GM12892 (cell line): ENCODE measurements at regions not wholly inside any gene's neighbourhood (a gene's known extent, or its start where the extent isn't known, plus 50 kb on each side); places are given as distances from the start of the nearest gene placed in this dataset.

Experiments used
- DNase-seq: peaks from one replicate; pipeline ENCODE4 v3.0.0; 2011; ENCODE audit not compliant: insufficient read length
- FAIRE-seq: peaks from 2 replicates; lab custom pipeline; 2011; peaks lifted over from hg19 to GRCh38; lab: Jason Lieb, UNC
- POLR2A ChIP-seq: IDR thresholded peaks from 2 replicates; pipeline ENCODE4 v1.6.1; 2011; ENCODE audit warnings: low read depth, low read length, control low read depth
- POLR2AphosphoS5 ChIP-seq: IDR thresholded peaks from 2 replicates; pipeline ENCODE4 v1.6.1; 2011; ENCODE audit warnings: low read depth, low read length, control low read depth
- TAF1 ChIP-seq: IDR thresholded peaks from 2 replicates; pipeline ENCODE4 v1.6.1; 2011; ENCODE audit warnings: low read depth, mild to moderate bottlenecking, control low read depth, low read length, borderline replicate concordance

DNA sequence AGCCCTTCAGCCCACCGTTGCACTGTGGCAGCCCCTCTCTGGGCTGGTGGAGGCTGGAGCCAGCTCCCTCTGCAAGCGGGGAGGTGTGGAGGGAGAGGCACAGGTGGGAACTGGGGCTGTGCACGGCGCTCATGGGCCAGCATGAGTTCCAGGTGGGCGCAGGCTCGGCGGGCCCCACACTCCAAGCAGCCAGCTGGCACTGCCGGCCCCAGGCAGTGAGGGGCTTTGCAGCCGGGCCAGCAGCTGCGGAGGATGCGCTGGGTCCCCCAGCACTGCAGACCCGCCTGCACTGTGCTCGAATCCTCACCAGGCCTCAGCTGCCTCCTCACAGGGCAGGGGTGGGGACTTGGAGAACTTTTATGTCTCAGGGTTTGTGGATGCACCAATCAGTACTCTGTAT, 1354.8 kb upstream of the IGFBP7 start:
- TF ChIP-seq TAF1 (no peak), POLR2AphosphoS5 (no peak), POLR2A (no peak)
- no peak for FAIRE-seq
- DNase-seq, result no peak

DNA sequence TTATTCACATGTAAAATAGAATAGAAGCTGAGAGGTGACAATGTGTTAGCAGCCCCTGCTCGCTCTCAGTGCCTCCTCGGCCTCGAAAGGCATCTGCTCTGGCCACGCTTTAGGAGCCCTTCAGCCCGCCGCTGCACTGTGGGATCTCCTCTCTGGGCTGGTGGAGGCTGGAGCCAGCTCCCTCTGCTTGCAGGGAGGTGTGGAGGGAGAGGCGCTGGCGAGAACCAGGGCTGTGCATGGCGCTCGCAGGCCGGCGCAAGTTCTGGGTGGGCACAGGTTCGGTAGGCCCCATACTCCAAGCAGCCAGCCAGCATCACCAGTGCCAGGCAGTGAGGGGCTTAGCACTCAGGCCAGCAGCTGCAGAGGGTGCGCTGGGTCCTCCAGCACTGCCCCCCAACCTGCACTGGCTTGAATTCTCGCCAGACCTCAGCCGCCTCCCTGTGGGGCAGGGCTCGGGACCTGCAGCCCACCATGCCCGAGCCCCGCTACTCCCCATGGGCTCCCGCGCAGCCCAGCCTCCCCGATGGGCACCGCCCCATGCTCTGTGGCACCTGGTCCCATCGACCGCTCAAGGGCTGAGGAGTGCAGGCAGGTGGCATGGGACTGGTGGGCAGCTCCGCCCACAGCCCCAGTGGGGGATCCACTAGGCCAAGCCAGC, 1346.7 kb upstream of the IGFBP7 start:
- TF ChIP-seq POLR2A (no peak), TAF1 (no peak), POLR2AphosphoS5 (no peak)
- FAIRE-seq (no peak), DNase-seq (no peak)

DNA sequence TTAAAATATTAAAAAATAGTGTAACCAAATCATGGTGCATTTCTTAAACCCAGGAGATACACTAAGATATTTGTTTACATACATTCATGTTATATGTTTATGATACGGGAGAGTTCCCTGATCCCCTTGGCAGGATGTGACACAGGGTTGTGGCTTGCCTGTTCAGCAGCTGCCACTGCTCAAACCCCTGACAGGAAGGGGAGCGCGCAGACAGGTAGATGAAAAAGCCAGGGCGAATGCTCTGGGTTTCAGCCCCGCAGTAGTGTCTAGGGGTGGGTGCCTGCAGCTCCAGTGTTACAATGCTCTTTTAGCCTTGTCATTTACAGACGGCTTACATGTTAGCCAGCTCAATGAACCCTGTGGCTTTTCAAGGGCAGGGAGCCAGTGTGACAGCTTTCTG, 1343.8 kb upstream of the IGFBP7 start:
- no peak for FAIRE-seq
- no peak for DNase-seq
- no peak for TF ChIP-seq TAF1
- TF ChIP-seq POLR2A, result no peak
- TF ChIP-seq POLR2AphosphoS5, result no peak

DNA sequence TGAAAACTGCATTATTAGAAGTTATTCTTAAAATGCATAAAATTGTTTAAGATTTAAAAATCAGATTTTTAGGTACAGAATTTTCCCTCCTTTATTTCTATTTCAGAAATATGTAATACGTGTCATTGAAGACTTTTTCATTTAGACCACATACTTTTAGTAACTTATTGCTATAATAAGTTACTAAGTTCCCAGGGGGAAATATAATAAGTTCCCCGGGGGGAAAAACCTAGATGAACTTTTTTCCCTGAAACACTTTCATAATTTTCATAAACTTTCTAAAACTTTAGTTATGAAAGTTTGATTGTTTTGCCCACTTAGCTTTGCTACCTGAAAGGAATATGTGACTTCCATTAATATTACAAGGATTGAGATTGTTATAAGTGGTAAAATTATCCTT, 1341.5 kb upstream of the IGFBP7 start:
- no peak for FAIRE-seq
- TF ChIP-seq POLR2A, result no peak
- TF ChIP-seq TAF1, result no peak
- no peak for TF ChIP-seq POLR2AphosphoS5
- DNase-seq, result no peak

DNA sequence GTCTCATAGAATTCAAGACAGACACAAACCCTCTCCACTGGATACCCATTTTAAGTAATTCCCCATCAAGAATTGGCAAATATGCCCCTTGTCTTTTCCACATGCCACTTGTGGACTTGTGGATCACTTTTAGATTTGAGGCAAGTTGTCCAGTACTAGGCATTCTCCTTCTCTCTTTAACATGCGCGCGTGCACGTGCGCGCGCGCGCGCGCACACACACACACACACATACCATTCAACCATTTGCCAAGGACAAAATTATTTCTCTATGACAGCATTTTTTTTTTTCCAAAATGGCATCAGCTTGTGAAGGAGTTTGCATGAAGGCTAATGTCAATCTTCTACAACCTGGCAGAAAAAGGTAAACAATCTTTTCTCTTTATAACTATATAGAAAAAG, 1325.7 kb upstream of the IGFBP7 start:
- DNase-seq (no peak), FAIRE-seq (no peak)
- TF ChIP-seq POLR2AphosphoS5, result no peak
- TF ChIP-seq TAF1, result no peak
- TF ChIP-seq POLR2A, result no peak

DNA sequence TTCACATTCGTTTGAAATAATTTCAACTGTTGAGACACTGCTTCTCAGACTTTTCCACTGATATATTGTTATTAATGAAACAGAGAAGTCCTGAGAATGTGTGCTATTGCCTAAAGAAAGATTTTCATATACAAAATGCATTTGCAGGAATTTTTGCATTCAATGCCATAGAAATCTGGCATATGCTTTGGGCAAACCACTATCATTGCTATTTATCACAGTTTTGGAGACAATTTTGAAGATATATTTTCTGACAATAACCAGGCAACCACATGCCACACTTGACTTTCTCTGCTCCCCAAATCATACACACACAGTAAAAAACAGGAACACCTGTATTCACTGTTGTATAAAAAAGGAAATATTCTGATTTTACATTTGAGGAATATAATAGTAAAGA, 1303.7 kb upstream of the IGFBP7 start:
- DNase-seq (no peak), FAIRE-seq (no peak)
- TF ChIP-seq POLR2AphosphoS5 (no peak), POLR2A (no peak), TAF1 (no peak)

DNA sequence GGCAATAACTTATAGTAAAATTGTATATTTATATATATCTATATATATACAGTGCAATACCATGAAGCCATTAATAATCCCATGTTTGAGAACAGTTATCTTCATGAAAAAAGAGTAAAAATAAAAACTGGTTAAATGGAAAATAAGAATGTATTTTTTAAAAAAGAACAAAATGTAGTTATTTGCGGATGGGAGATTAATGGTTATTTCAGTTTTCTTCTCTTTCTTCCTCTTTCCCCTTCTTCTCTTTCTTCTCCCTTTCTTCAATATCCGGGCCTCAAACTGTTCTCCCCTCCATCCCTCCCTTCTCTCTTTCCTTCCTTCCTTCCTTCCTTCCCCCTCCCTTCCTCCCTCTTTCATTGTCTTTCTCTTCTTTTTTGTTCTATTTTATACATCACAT, 1301.7 kb upstream of the IGFBP7 start:
- DNase-seq (no peak), FAIRE-seq (no peak)
- TF ChIP-seq POLR2A (no peak), POLR2AphosphoS5 (no peak), TAF1 (no peak)

DNA sequence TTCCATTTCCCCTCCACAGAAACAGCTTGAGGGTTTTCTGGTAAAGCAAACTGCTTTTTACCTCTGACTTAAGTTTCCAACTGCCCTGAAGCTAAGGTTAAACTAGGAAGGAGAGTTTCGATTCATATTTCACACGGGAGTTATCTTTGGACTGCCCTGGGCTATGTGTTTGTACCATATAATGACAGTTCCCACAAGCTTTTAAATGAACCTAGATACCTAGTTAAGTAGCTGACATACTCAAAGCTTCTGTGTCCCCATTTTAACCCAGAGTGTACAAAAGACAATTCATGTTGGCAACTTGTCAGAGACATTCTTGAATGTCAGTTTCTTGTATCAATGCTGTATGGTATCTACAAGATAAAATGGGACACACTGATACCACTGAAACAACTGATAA, 1296.6 kb upstream of the IGFBP7 start:
- DNase-seq, result no peak
- TF ChIP-seq POLR2A, result no peak
- no peak for TF ChIP-seq TAF1
- TF ChIP-seq POLR2AphosphoS5, result no peak
- FAIRE-seq, result no peak

DNA sequence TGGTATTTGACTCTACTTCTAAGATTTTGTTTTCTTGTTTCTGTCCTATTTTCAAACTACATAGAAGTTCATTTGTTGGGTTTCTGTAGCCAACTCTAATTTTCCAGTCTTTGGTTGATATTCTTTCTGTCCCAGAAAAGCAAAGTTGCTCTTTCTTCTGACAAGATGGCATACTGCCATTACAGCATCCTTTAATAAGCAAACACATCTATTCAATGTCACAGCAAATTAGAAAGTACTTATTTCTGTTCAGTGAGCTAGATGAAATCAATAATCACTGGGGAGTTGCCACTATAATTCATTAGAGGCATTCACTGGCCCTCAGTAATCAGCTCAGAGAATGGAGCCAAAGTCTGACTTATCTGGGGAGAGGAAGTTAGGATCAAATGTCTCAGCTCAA, 1258.0 kb upstream of the IGFBP7 start:
- FAIRE-seq (no peak), DNase-seq (no peak)
- no peak for TF ChIP-seq POLR2AphosphoS5

DNA sequence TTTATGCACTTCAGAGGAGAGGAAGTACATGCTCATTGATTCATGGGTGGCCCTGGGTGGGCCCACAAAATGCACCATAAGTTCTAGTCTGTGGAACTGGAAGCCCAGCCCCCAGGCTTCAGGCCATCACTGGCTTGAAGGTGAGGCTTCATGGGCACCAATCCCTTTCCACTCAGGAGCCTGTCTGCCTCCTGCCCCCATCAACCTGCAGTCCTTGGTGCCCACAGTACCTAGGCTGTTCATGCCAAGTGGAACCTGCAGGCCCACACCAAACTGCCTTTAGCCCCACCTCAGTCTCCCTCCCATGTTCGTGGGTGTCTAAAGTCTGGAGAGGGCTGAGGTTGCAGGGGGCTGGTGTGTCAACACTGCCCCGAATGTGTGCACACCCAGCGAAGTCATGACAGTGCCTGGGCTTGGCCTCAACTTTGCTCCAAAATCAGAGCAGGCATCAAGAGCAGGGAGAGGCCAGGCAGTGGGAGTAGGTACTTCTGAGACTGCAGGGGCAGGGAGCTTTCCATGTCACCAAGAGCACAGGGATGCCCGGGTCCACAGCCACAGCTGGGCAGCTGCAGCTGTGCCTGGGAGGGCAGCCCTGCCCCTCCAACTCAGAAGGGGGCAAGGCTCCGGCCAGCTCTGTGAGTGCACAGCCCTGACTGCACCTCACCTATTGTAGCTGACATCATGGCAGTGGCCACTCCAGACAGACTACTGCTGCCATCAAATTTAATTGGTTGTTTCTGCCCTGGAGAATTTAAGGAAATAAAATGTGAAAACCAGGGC, 1250.4 kb upstream of the IGFBP7 start:
- no peak for TF ChIP-seq POLR2AphosphoS5
- TF ChIP-seq POLR2A, result no peak
- TF ChIP-seq TAF1, result no peak
- FAIRE-seq (no peak), DNase-seq (no peak)

DNA sequence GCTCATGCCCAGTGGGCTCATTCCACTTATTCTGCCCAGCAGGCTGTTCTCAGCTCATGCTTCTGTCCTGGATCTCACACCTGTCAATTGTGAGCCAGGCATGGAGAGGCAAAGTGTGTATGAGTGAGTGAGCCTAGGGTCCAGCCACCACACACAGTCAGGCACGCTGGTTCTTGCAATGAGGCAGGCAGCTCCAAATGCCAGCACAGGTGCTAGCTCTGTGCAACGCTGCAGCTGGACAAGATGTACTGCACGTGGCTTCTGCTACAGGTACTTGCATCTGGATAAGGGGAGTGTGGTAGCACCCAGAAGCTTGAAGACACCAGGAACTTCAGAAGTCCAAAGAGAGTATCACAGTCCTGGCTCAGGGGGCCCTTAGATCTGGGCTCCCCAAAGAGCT, 1249.4 kb upstream of the IGFBP7 start:
- TF ChIP-seq POLR2AphosphoS5 (no peak), POLR2A (no peak), TAF1 (no peak)
- DNase-seq (no peak), FAIRE-seq (no peak)

DNA sequence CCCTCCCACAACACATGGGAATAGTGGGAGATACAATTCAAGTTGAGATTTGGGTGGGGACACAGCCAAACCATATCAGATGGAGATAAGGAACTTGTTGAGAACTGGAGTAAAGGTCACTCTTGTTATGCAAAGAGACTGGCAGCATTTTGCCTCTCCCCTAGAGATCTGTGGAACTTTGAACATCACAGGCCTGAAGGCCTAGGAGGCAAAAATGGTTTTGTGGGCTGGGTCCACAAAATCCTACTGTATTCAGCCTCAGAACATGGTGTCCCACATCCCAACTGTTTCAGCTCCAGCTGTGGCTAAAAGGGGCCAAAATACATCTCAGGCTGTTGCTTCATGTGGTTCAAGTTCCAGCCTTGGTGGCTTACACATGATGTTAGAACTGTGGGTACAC, 1247.8 kb upstream of the IGFBP7 start:
- no peak for DNase-seq
- no peak for FAIRE-seq
- TF ChIP-seq POLR2A, result no peak
- no peak for TF ChIP-seq POLR2AphosphoS5

DNA sequence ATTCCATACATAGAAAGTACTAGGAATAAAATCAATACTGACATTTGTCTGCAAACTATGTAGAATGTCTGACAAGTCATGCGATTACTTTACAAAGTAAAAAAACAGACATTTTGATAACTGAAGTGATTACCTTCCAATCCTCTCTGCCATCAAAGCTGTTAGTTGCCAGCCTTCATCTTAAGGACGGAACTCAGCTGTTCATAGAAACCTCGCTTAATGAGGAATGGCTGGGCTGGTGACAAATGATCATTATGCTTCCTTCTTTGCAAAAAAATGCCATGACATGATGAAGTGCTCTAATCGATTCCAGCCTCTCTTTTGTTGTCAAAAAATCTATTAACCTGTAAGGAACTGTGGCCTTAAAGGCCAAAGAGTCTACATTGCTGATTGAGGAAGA, 1214.9 kb upstream of the IGFBP7 start:
- TF ChIP-seq POLR2A (no peak), TAF1 (no peak), POLR2AphosphoS5 (no peak)
- no peak for DNase-seq
- FAIRE-seq, result no peak

DNA sequence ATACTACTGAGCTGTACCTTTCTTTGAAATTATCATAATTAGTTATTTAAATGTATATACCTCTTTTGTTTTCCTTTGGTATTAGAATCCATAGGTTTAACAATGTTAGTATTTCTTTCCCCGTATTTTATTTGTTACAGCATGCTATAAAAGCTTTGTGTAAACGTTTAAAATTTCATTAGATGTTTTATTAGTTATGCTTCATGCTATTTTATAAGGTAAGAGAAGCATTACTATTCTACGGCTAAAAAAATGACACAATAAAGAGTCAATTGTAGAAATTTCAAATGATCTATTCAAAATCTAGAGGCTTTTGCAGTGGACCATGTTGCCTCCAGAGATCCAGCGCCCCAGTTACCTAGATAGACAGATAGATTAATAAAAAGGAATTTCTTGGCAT, 1203.3 kb upstream of the IGFBP7 start:
- TF ChIP-seq POLR2AphosphoS5, result no peak
- no peak for TF ChIP-seq POLR2A
- TF ChIP-seq TAF1, result no peak
- FAIRE-seq (no peak), DNase-seq (no peak)
